Esophagus squamous epithelium (tissue), 4 donors: ENCODE measurements at regions not wholly inside any gene's neighbourhood (a gene's known extent, or its start where the extent isn't known, plus 50 kb on each side); places are given as distances from the start of the nearest gene placed in this dataset.

Experiments
- POLR2A ChIP-seq, 4 donors: fragments of 450-650 bp; IDR thresholded peaks; one replicate each; pipeline ENCODE4 v1.6.1; 2017; ENCODE audit warnings: antibody characterized with exemption in 4 of 4, mild to moderate bottlenecking in 4 of 4, moderate library complexity in 3 of 4
- TF ChIP-seq, protein P1 (sequence below), 6 experiments: fragments of 450-650 bp in 4 of 6; fragments of 200-600 bp in 2 of 6; sonication (generic) in 2 of 6; IDR thresholded peaks; one replicate each; pipeline ENCODE4 v1.5.1; 2016 to 2019; ENCODE audit warnings: antibody characterized with exemption in 6 of 6, mild to moderate bottlenecking in 4 of 6, moderate library complexity in 4 of 6

GRCh38 chr12:47393403-47393790 is 312.4 kb downstream of the RPAP3 start:
- TF ChIP-seq, protein P1, sequence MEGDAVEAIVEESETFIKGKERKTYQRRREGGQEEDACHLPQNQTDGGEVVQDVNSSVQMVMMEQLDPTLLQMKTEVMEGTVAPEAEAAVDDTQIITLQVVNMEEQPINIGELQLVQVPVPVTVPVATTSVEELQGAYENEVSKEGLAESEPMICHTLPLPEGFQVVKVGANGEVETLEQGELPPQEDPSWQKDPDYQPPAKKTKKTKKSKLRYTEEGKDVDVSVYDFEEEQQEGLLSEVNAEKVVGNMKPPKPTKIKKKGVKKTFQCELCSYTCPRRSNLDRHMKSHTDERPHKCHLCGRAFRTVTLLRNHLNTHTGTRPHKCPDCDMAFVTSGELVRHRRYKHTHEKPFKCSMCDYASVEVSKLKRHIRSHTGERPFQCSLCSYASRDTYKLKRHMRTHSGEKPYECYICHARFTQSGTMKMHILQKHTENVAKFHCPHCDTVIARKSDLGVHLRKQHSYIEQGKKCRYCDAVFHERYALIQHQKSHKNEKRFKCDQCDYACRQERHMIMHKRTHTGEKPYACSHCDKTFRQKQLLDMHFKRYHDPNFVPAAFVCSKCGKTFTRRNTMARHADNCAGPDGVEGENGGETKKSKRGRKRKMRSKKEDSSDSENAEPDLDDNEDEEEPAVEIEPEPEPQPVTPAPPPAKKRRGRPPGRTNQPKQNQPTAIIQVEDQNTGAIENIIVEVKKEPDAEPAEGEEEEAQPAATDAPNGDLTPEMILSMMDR (IDR thresholded peaks at IDR 0.05): no peak
- no peak for TF ChIP-seq POLR2A (IDR thresholded peaks at IDR 0.05)
